ENCODE measurements at regions not wholly inside any gene's neighbourhood (a gene's known extent, or its start where the extent isn't known, plus 50 kb on each side); places are given as distances from the start of the nearest gene placed in this dataset.

- H3K4me3 ChIP-seq (ENCODE audit: low read length in 2 of 2): no peak overlapping the region
- no peak overlapping the region for H3K27ac ChIP-seq (ENCODE audit: low read length)
- H3K4me1 ChIP-seq (ENCODE audit: control insufficient read depth, insufficient read depth, low read length): peaks cover 3% of the 10 kb centered on the region
- H3K36me3 ChIP-seq (ENCODE audit: control insufficient read depth in 2 of 2, insufficient read depth in 2 of 2, low read length in 2 of 2): no peaks in the 10 kb centered on the region
- no peak overlapping the region for H3K9ac ChIP-seq (ENCODE audit: low read length in 2 of 2)
- H3K9me3 ChIP-seq (ENCODE audit: control insufficient read depth in 2 of 2, low read length in 2 of 2): peaks cover 0 to 2% of the 10 kb centered on the region in 2 donors
- H3K27me3 ChIP-seq (ENCODE audit: control insufficient read depth in 1 of 2, insufficient read depth in 2 of 2, low read length in 2 of 2): peaks cover 0 to 9% of the 10 kb centered on the region in 2 donors
Measured at GRCh38 chr22:48864748-48865147, 962.9 kb downstream of the BRD1 start.

- Histone ChIP-seq H3K9ac (ENCODE audit: low read length in 2 of 2) (no peak overlapping the region), H3K27ac (ENCODE audit: low read length) (no peak overlapping the region), H3K4me3 (ENCODE audit: low read length in 2 of 2) (no peak overlapping the region), H3K36me3 (ENCODE audit: control insufficient read depth in 2 of 2, insufficient read depth in 2 of 2, low read length in 2 of 2) (no peaks in the 10 kb centered on the region), H3K4me1 (ENCODE audit: control insufficient read depth, insufficient read depth, low read length) (peaks cover 3% of the 10 kb centered on the region), H3K9me3 (ENCODE audit: control insufficient read depth in 2 of 2, low read length in 2 of 2) (no peaks in the 10 kb centered on the region), H3K27me3 (ENCODE audit: control insufficient read depth in 1 of 2, insufficient read depth in 2 of 2, low read length in 2 of 2) (peaks cover 0 to 11% of the 10 kb centered on the region in 2 donors)
Measured at GRCh38 chr22:48863965-48864528, 963.6 kb downstream of the BRD1 start.

- no peaks in the 10 kb centered on the region for H3K9me3 ChIP-seq (ENCODE audit: control insufficient read depth in 2 of 2, low read length in 2 of 2)
Measured at GRCh38 chr22:48860557-48860956, 967.1 kb downstream of the BRD1 start.

DNA sequence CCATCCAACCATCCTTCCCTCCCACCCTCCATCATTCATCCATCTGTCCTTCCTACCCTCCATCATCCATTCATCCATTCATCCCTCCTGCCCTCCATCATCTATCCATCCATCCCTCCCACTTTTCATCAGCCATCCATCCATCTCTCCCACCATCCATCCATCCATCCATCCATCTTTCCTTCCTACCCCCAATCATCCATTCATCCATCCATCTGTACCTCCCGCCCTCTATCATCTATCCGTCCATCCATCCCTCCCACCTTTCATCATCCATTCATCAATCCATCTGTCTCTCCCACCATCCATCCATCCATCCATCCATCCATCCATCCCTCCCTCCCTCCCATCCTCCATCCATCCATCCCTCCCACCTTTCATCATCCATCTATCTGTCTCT is 968.8 kb downstream of the BRD1 start:
- peaks cover 0 to 2% of the 10 kb centered on the region in 2 donors for H3K27me3 ChIP-seq (ENCODE audit: control insufficient read depth in 1 of 2, insufficient read depth in 2 of 2, low read length in 2 of 2)
- H3K4me1 ChIP-seq (ENCODE audit: control insufficient read depth, insufficient read depth, low read length): no peaks in the 10 kb centered on the region
- H3K27ac ChIP-seq (ENCODE audit: low read length): no peak overlapping the region
- no peaks in the 10 kb centered on the region for H3K9me3 ChIP-seq (ENCODE audit: control insufficient read depth in 2 of 2, low read length in 2 of 2)
- H3K4me3 ChIP-seq (ENCODE audit: low read length in 2 of 2): no peak overlapping the region
- no peak overlapping the region for H3K9ac ChIP-seq (ENCODE audit: low read length in 2 of 2)
- no peaks in the 10 kb centered on the region for H3K36me3 ChIP-seq (ENCODE audit: control insufficient read depth in 2 of 2, insufficient read depth in 2 of 2, low read length in 2 of 2)

More at GRCh38 chr22:48860557-48860956, 967.1 kb downstream of the BRD1 start:
- no peaks in the 10 kb centered on the region for H3K36me3 ChIP-seq (ENCODE audit: control insufficient read depth in 2 of 2, insufficient read depth in 2 of 2, low read length in 2 of 2)
- no peak overlapping the region for H3K27ac ChIP-seq (ENCODE audit: low read length)
- no peak overlapping the region for H3K4me3 ChIP-seq (ENCODE audit: low read length in 2 of 2)
- no peaks in the 10 kb centered on the region for H3K4me1 ChIP-seq (ENCODE audit: control insufficient read depth, insufficient read depth, low read length)
- H3K27me3 ChIP-seq (ENCODE audit: control insufficient read depth in 1 of 2, insufficient read depth in 2 of 2, low read length in 2 of 2): peaks cover 0 to 2% of the 10 kb centered on the region in 2 donors
- no peak overlapping the region for H3K9ac ChIP-seq (ENCODE audit: low read length in 2 of 2)

DNA sequence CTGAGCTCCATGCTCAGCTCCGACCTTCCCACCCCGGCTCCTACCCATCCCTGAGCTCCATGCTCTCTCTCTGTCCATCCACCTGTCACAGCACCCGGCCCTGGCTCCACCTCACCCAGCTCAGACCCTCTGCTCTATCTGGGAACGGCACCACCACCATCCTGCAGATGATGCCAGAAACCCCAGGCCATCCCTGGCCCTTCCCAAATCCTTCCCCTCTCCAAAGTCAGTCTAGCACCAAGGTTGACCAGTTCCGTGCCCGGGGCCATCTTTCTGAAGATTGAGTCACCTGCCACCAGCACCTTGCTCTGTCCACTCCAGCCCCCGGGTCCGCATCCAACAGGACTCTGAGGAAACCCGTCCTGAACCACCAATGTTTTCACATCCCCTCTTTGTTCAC is 969.6 kb downstream of the BRD1 start:
- no peak overlapping the region for H3K27ac ChIP-seq (ENCODE audit: low read length)
- H3K36me3 ChIP-seq (ENCODE audit: control insufficient read depth in 2 of 2, insufficient read depth in 2 of 2, low read length in 2 of 2): no peaks in the 10 kb centered on the region
- peaks cover 0 to 2% of the 10 kb centered on the region in 2 donors for H3K27me3 ChIP-seq (ENCODE audit: control insufficient read depth in 1 of 2, insufficient read depth in 2 of 2, low read length in 2 of 2)
- no peak overlapping the region for H3K4me3 ChIP-seq (ENCODE audit: low read length in 2 of 2)
- H3K9me3 ChIP-seq (ENCODE audit: control insufficient read depth in 2 of 2, low read length in 2 of 2): no peaks in the 10 kb centered on the region
- no peak overlapping the region for H3K9ac ChIP-seq (ENCODE audit: low read length in 2 of 2)
- H3K4me1 ChIP-seq (ENCODE audit: control insufficient read depth, insufficient read depth, low read length): no peaks in the 10 kb centered on the region

GRCh38 chr22:48857202-48857805 is 970.4 kb downstream of the BRD1 start:
- Histone ChIP-seq H3K27ac (ENCODE audit: low read length) (no peak overlapping the region), H3K27me3 (ENCODE audit: control insufficient read depth in 1 of 2, insufficient read depth in 2 of 2, low read length in 2 of 2) (peaks cover 0 to 2% of the 10 kb centered on the region in 2 donors), H3K4me1 (ENCODE audit: control insufficient read depth, insufficient read depth, low read length) (no peaks in the 10 kb centered on the region), H3K9ac (ENCODE audit: low read length in 2 of 2) (no peak overlapping the region), H3K36me3 (ENCODE audit: control insufficient read depth in 2 of 2, insufficient read depth in 2 of 2, low read length in 2 of 2) (no peaks in the 10 kb centered on the region), H3K4me3 (ENCODE audit: low read length in 2 of 2) (no peak overlapping the region), H3K9me3 (ENCODE audit: control insufficient read depth in 2 of 2, low read length in 2 of 2) (no peaks in the 10 kb centered on the region)

GRCh38 chr22:48856308-48856615 is 971.4 kb downstream of the BRD1 start:
- no peak overlapping the region for H3K27ac ChIP-seq (ENCODE audit: low read length)
- H3K36me3 ChIP-seq (ENCODE audit: control insufficient read depth in 2 of 2, insufficient read depth in 2 of 2, low read length in 2 of 2): no peaks in the 10 kb centered on the region
- peaks cover 0 to 2% of the 10 kb centered on the region in 2 donors for H3K27me3 ChIP-seq (ENCODE audit: control insufficient read depth in 1 of 2, insufficient read depth in 2 of 2, low read length in 2 of 2)
- H3K9me3 ChIP-seq (ENCODE audit: control insufficient read depth in 2 of 2, low read length in 2 of 2): no peaks in the 10 kb centered on the region
- H3K4me1 ChIP-seq (ENCODE audit: control insufficient read depth, insufficient read depth, low read length): no peaks in the 10 kb centered on the region
- H3K9ac ChIP-seq (ENCODE audit: low read length in 2 of 2): no peak overlapping the region
- H3K4me3 ChIP-seq (ENCODE audit: low read length in 2 of 2): no peak overlapping the region

DNA sequence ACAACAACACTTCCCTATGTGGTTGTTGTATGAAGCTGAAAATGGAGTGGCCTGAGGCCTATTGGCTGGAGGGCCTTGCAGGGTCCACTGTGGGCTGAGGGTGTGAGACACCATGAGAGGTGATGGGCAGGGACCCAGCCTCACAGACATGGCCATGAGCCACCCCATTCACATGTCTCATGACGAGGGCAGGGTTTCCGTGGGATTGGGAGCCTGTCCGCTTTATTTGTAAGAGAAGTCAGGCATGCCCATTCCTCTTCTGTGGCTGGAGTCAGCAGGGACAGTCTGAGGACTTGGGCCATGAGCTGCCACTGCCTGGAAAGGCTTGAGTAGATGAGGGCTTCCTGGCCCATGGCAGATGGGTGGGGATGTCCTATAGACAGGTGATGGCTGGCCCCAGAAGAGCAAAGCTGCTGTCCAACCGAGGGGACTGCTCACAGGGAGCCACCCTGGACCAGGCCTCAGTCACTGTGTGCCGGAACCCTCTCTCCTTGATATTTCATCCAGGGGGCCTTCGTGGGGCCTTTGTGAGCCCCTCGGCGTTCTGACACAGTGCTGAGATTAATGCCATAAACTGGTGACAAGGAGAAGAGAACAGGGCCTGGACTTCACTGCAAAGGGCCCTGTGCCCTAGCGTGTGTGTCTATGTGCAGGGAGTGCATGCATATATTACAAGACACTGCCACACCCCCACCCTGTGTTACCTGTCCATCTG is 971.9 kb downstream of the BRD1 start:
- Histone ChIP-seq H3K9ac (ENCODE audit: low read length in 2 of 2) (no peak overlapping the region), H3K36me3 (ENCODE audit: control insufficient read depth in 2 of 2, insufficient read depth in 2 of 2, low read length in 2 of 2) (no peaks in the 10 kb centered on the region), H3K4me1 (ENCODE audit: control insufficient read depth, insufficient read depth, low read length) (no peaks in the 10 kb centered on the region), H3K4me3 (ENCODE audit: low read length in 2 of 2) (no peak overlapping the region), H3K27ac (ENCODE audit: low read length) (no peak overlapping the region), H3K27me3 (ENCODE audit: control insufficient read depth in 1 of 2, insufficient read depth in 2 of 2, low read length in 2 of 2) (peaks cover 0 to 2% of the 10 kb centered on the region in 2 donors), H3K9me3 (ENCODE audit: control insufficient read depth in 2 of 2, low read length in 2 of 2) (no peaks in the 10 kb centered on the region)

DNA sequence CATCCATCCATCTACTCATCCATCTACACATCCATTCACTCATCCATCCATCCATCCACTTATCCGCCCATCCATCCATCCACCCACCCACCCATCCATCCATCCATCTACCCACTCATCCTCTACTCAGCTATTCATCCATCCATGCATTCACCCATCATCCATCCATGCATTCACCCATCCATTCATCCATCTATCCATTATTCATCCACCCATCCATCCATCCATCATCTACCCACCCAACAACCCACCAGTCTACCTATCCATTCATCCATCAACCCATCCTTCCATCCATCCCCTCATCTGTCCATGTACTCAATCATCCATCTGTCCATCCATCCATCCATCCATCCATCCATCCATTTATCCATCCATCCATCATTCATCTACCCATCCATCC is 972.7 kb downstream of the BRD1 start:
- H3K36me3 ChIP-seq (ENCODE audit: control insufficient read depth in 2 of 2, insufficient read depth in 2 of 2, low read length in 2 of 2): no peaks in the 10 kb centered on the region
- H3K27ac ChIP-seq (ENCODE audit: low read length): no peak overlapping the region
- H3K27me3 ChIP-seq (ENCODE audit: control insufficient read depth in 1 of 2, insufficient read depth in 2 of 2, low read length in 2 of 2): peaks cover 0 to 2% of the 10 kb centered on the region in 2 donors
- H3K4me1 ChIP-seq (ENCODE audit: control insufficient read depth, insufficient read depth, low read length): no peaks in the 10 kb centered on the region
- H3K9me3 ChIP-seq (ENCODE audit: control insufficient read depth in 2 of 2, low read length in 2 of 2): no peaks in the 10 kb centered on the region
- H3K4me3 ChIP-seq (ENCODE audit: low read length in 2 of 2): no peak overlapping the region
- H3K9ac ChIP-seq (ENCODE audit: low read length in 2 of 2): no peak overlapping the region

DNA sequence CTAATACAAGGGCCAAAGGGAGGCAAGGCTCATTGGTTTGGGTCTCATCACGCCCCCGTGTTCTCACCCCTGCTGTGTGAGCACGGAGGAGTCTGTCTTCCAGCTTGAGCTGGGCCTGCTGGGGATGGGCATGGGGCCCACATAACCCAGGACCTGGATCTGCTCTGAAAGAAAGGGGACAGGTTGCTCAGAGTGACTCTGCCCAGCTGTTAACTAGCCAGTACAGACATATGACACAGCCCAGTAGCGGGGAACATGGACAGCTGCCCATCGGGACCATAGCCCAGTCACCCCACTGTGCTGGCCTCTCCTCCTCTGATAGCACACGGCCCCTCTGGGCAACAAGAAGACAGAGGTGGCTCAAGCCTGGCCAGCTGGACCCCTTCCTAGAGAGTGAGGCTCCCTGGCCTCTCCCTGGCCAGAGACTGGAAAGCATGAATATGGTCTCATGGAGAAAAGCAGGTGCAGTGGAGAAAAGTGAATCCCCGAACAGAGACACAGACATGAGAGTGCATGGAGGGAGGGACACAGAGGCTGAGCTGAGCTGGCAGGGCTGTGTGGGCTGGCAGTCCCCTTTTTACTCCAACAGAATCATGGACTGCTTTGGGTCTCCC is 973.9 kb downstream of the BRD1 start:
- Histone ChIP-seq H3K36me3 (ENCODE audit: control insufficient read depth in 2 of 2, insufficient read depth in 2 of 2, low read length in 2 of 2) (no peaks in the 10 kb centered on the region), H3K27me3 (ENCODE audit: control insufficient read depth in 1 of 2, insufficient read depth in 2 of 2, low read length in 2 of 2) (no peaks in the 10 kb centered on the region), H3K4me1 (ENCODE audit: control insufficient read depth, insufficient read depth, low read length) (no peaks in the 10 kb centered on the region), H3K27ac (ENCODE audit: low read length) (no peak overlapping the region), H3K4me3 (ENCODE audit: low read length in 2 of 2) (no peak overlapping the region), H3K9ac (ENCODE audit: low read length in 2 of 2) (no peak overlapping the region), H3K9me3 (ENCODE audit: control insufficient read depth in 2 of 2, low read length in 2 of 2) (no peaks in the 10 kb centered on the region)

All from stomach smooth muscle (tissue), 2 donors.